ENCODE measurements at regions not wholly inside any gene's neighbourhood (a gene's known extent, or its start where the extent isn't known, plus 50 kb on each side); places are given as distances from the start of the nearest gene placed in this dataset.

GRCh38 chr6:11335826-11336225 lies 103.4 kb upstream of the NEDD9 start:
- no TSS peak for BruUV-seq (replicated peaks)
- SMC1A ChIA-PET (ENCODE audit: uncharacterized antibody, unreplicated experiment) = interaction anchor here (1.1 to 9.2 kb wide), 2 partner anchors 11 to 219 kb away, joined by 3 to 66 read pairs; no protein-coding TSS in a partner anchor
- Histone ChIP-seq H3K4me3 (no peak overlapping the region), H3K9ac (ENCODE audit: control insufficient read depth, insufficient read depth, low read length) (no peak overlapping the region), H3K79me2 (ENCODE audit: control insufficient read depth, insufficient read depth, low read length) (peaks cover 13% of the 10 kb centered on the region), H3K9me3 (replicated peaks; ENCODE audit: control insufficient read depth, insufficient read depth, low read length) (peaks cover 2% of the 10 kb centered on the region; the same call in 2 of the 3 replicates), H3K4me2 (ENCODE audit: control insufficient read depth, insufficient read depth) (no peak overlapping the region), H2AFZ (ENCODE audit: control insufficient read depth, low read depth, low read length) (no peak overlapping the region), H4K20me1 (ENCODE audit: control insufficient read depth, insufficient read depth) (no peaks in the 10 kb centered on the region), H3K27ac (ENCODE audit: control insufficient read depth, insufficient read depth) (no peak overlapping the region), H3K27me3 (replicated peaks in 1 of 2; ENCODE audit: control insufficient read depth in 2 of 2, insufficient read depth in 2 of 2, low read length in 1 of 2) (no peaks in the 10 kb centered on the region), H3K4me1 (ENCODE audit: control insufficient read depth, insufficient read depth, low read length) (peaks cover 17% of the 10 kb centered on the region), H3K36me3 (ENCODE audit: control insufficient read depth in 2 of 2, insufficient read depth in 2 of 2, low read length in 1 of 2) (peaks cover 4 to 18% of the 10 kb centered on the region in 2 experiments; a peak in 3 of 4 replicates)
- intact Hi-C loops (cut with micrococcal nuclease; ENCODE audit: unreplicated experiment) (no loop called here), in situ Hi-C loops (cut with MboI) (no loop called here)
- no peak for ATAC-seq
- RAD21 ChIA-PET (ENCODE audit: unreplicated experiment) = interaction anchor here (1.8 kb wide), 1 partner anchor 13 kb away, joined by 6 read pairs; no protein-coding TSS in a partner anchor
- CTCF ChIA-PET = interaction anchor here (1.2 kb wide), 1 partner anchor 9 kb away, joined by 3 read pairs; no protein-coding TSS in a partner anchor
- no peak for DNase-seq (ENCODE audit: low read depth, low spot score)
- WGBS (ENCODE audit: insufficient coverage, insufficient replicate concordance, low lambda C conversion rate, missing lambda C conversion rate) = 92% methylated on average over 5 of the region's 5 CpGs
- POLR2A ChIA-PET = interaction anchor here (1.1 kb wide), 1 partner anchor 10 kb away, joined by 3 read pairs; no protein-coding TSS in a partner anchor
- no peak for FAIRE-seq
- TF ChIP-seq EZH2 (IDR thresholded peaks at IDR 0.05; ENCODE audit: borderline replicate concordance, control insufficient read depth, low read depth, low read length) (no peak), PAX8 (IDR thresholded peaks at IDR 0.05) (no peak), BRCA1 (IDR thresholded peaks at IDR 0.05; ENCODE audit: low read depth, low read length) (no peak), NR2C2 (IDR thresholded peaks at IDR 0.05; ENCODE audit: borderline replicate concordance, control insufficient read depth, insufficient read length, low read depth) (no peak), KLF5 (IDR thresholded peaks at IDR 0.05; ENCODE audit: partially characterized antibody) (no peak), ZNF384 (IDR thresholded peaks at IDR 0.05; ENCODE audit: borderline replicate concordance, low read depth, low read length) (no peak), POLR2AphosphoS5 (IDR thresholded peaks at IDR 0.05; ENCODE audit: low read length) (no peak), MEF2B (IDR thresholded peaks at IDR 0.05; ENCODE audit: partially characterized antibody, poor library complexity, severe bottlenecking) (no peak), ZNF207 (IDR thresholded peaks at IDR 0.05; ENCODE audit: borderline replicate concordance) (no peak), IKZF2 (IDR thresholded peaks at IDR 0.05) (no peak), CUX1 (IDR thresholded peaks at IDR 0.05; ENCODE audit: insufficient replicate concordance, low read depth, low read length) (no peak), ZBTB11 (CRISPR knock-in tag; IDR thresholded peaks at IDR 0.05) (no peak), IRF3 (IDR thresholded peaks at IDR 0.05) (no peak), TAF1 (IDR thresholded peaks at IDR 0.05; ENCODE audit: borderline replicate concordance, low read depth, low read length) (no peak), YY1 (IDR thresholded peaks at IDR 0.05; ENCODE audit: low read depth, low read length) (no peak), NR2F1 (conservative IDR thresholded peaks at IDR 0.05) (no peak)

All from GM12878 (cell line).